ENCODE measurements at regions not wholly inside any gene's neighbourhood (a gene's known extent, or its start where the extent isn't known, plus 50 kb on each side); places are given as distances from the start of the nearest gene placed in this dataset.
"Not testable (repeated sequence)": the region's sequence is repeated elsewhere in the genome, so short reads cannot be mapped to it uniquely, and the experiment has no call there.

GRCh38 chr18:22044474-22045220, 124.7 kb upstream of the GATA6 start:
- no peak for DNase-seq

GRCh38 chr18:22045221-22045918, 124.0 kb upstream of the GATA6 start:
- no peak for DNase-seq

GRCh38 chr18:22046473-22046872, 122.9 kb upstream of the GATA6 start:
- DNase-seq, result no peak

GRCh38 chr18:22047485-22047884, 121.9 kb upstream of the GATA6 start:
- DNase-seq, result no peak

- DNase-seq, result no peak
These were observed 121.2 kb upstream of the GATA6 start for GRCh38 chr18:22048221-22048620.

- DNase-seq, result no peak
These were observed 120.3 kb upstream of the GATA6 start for GRCh38 chr18:22048932-22049615.

GRCh38 chr18:22052405-22053105, 116.8 kb upstream of the GATA6 start:
- no peak for DNase-seq

- no peak for DNase-seq
These were observed 113.7 kb upstream of the GATA6 start for GRCh38 chr18:22055466-22056238.

- DNase-seq, result no peak
These were observed 112.4 kb upstream of the GATA6 start for GRCh38 chr18:22056950-22057349.

- no peak for DNase-seq
These were observed 111.4 kb upstream of the GATA6 start for GRCh38 chr18:22057908-22058527.

GRCh38 chr18:22060361-22060760, 109.0 kb upstream of the GATA6 start:
- no peak for DNase-seq

- DNase-seq, result no peak
These were observed 106.3 kb upstream of the GATA6 start for GRCh38 chr18:22063102-22063501.

- DNase-seq, result no peak
These were observed 105.7 kb upstream of the GATA6 start for GRCh38 chr18:22063672-22064071.

GRCh38 chr18:22064581-22064980, 104.8 kb upstream of the GATA6 start:
- DNase-seq, result no peak

GRCh38 chr18:22065311-22065710, 104.1 kb upstream of the GATA6 start:
- DNase-seq, result no peak

- no peak for DNase-seq
These were observed 103.3 kb upstream of the GATA6 start for GRCh38 chr18:22066083-22066485.

- no peak for DNase-seq
These were observed 102.3 kb upstream of the GATA6 start for GRCh38 chr18:22067109-22067508.

- DNase-seq, result no peak
These were observed 101.7 kb upstream of the GATA6 start for GRCh38 chr18:22067682-22068081.

GRCh38 chr18:22068784-22069183, 100.6 kb upstream of the GATA6 start:
- not testable (repeated sequence) for DNase-seq

- no peak for DNase-seq
These were observed 99.5 kb upstream of the GATA6 start for GRCh38 chr18:22069916-22070315.

GRCh38 chr18:22073411-22073810, 96.0 kb upstream of the GATA6 start:
- DNase-seq, result no peak

Measured in CD4-positive, alpha-beta T cell treated with Interleukin-10 for 1 hour (primary cell).